ENCODE measurements at regions not wholly inside any gene's neighbourhood (a gene's known extent, or its start where the extent isn't known, plus 50 kb on each side); places are given as distances from the start of the nearest gene placed in this dataset.

GRCh38 chr17:62892061-62892675 lies 73.9 kb upstream of the TANC2 start:
- Histone ChIP-seq H3K27ac (no peak overlapping the region), H3K9me3 (no peaks in the 10 kb centered on the region), H3K27me3 (replicated peaks; ENCODE audit: insufficient read depth) (no peaks in the 10 kb centered on the region), H3K4me1 (replicated peaks) (no peaks in the 10 kb centered on the region), H3K4me3 (no peak overlapping the region), H3K36me3 (no peaks in the 10 kb centered on the region)
- WGBS = 16% methylated on average over 3 of the region's 3 CpGs
- no peak for TF ChIP-seq POLR2AphosphoS5 (IDR thresholded peaks at IDR 0.05)
- intact Hi-C loops (cut with DNase I) = no loop called here
- DNase-seq (ENCODE audit: low spot score) = no peak

- H3K4me1 ChIP-seq (replicated peaks) = no peaks in the 10 kb centered on the region
- H3K4me3 ChIP-seq = no peak overlapping the region
- no peaks in the 10 kb centered on the region for H3K27me3 ChIP-seq (replicated peaks; ENCODE audit: insufficient read depth)
- no peak for DNase-seq (ENCODE audit: low spot score)
- no peak overlapping the region for H3K27ac ChIP-seq
- H3K36me3 ChIP-seq = no peaks in the 10 kb centered on the region
- intact Hi-C loops (cut with DNase I) = no loop called here
- 82% methylated on average over 3 of the region's 3 CpGs for WGBS
- no peaks in the 10 kb centered on the region for H3K9me3 ChIP-seq
- TF ChIP-seq POLR2A (IDR thresholded peaks at IDR 0.05) (no peak), POLR2AphosphoS5 (IDR thresholded peaks at IDR 0.05) (no peak), CTCF (IDR thresholded peaks at IDR 0.05) (no peak)
Observed at GRCh38 chr17:62891659-62892058, 74.4 kb upstream of the TANC2 start.

- Histone ChIP-seq H3K9me3 (no peaks in the 10 kb centered on the region), H3K27me3 (replicated peaks; ENCODE audit: insufficient read depth) (no peaks in the 10 kb centered on the region), H3K4me3 (no peak overlapping the region), H3K4me1 (replicated peaks) (no peaks in the 10 kb centered on the region), H3K27ac (no peak overlapping the region), H3K36me3 (no peaks in the 10 kb centered on the region)
- TF ChIP-seq POLR2A (IDR thresholded peaks at IDR 0.05) (no peak), POLR2AphosphoS5 (IDR thresholded peaks at IDR 0.05) (no peak), CTCF (IDR thresholded peaks at IDR 0.05) (no peak)
- DNase-seq (ENCODE audit: low spot score) = no peak
- WGBS = 75% methylated on average over 1 of the region's 1 CpG
- intact Hi-C loops (cut with DNase I) = no loop called here
Observed at GRCh38 chr17:62888765-62889164, 77.3 kb upstream of the TANC2 start.

GRCh38 chr17:62888148-62888547 lies 77.9 kb upstream of the TANC2 start:
- Histone ChIP-seq H3K27me3 (replicated peaks; ENCODE audit: insufficient read depth) (no peaks in the 10 kb centered on the region), H3K27ac (no peak overlapping the region), H3K4me3 (no peak overlapping the region), H3K9me3 (no peaks in the 10 kb centered on the region), H3K36me3 (no peaks in the 10 kb centered on the region), H3K4me1 (replicated peaks) (no peaks in the 10 kb centered on the region)
- TF ChIP-seq CTCF (IDR thresholded peaks at IDR 0.05) (no peak), POLR2A (IDR thresholded peaks at IDR 0.05) (no peak), POLR2AphosphoS5 (IDR thresholded peaks at IDR 0.05) (no peak)
- DNase-seq (ENCODE audit: low spot score) = no peak
- intact Hi-C loops (cut with DNase I) = no loop called here

- intact Hi-C loops (cut with DNase I) = no loop called here
- no peaks in the 10 kb centered on the region for H3K4me1 ChIP-seq (replicated peaks)
- WGBS = 82% methylated on average over 3 of the region's 3 CpGs
- no peak overlapping the region for H3K27ac ChIP-seq
- TF ChIP-seq POLR2A (IDR thresholded peaks at IDR 0.05) = no peak
- no peak for TF ChIP-seq POLR2AphosphoS5 (IDR thresholded peaks at IDR 0.05)
- no peak for TF ChIP-seq CTCF (IDR thresholded peaks at IDR 0.05)
- DNase-seq (ENCODE audit: low spot score) = no peak
- no peaks in the 10 kb centered on the region for H3K36me3 ChIP-seq
- H3K9me3 ChIP-seq = no peaks in the 10 kb centered on the region
- H3K27me3 ChIP-seq (replicated peaks; ENCODE audit: insufficient read depth) = no peaks in the 10 kb centered on the region
- H3K4me3 ChIP-seq = no peak overlapping the region
Observed at GRCh38 chr17:62887437-62887836, 78.6 kb upstream of the TANC2 start.
